Endothelial cell of umbilical vein (primary cell): ENCODE measurements at regions not wholly inside any gene's neighbourhood (a gene's known extent, or its start where the extent isn't known, plus 50 kb on each side); places are given as distances from the start of the nearest gene placed in this dataset.
"Not testable (repeated sequence)": the region's sequence is repeated elsewhere in the genome, so short reads cannot be mapped to it uniquely, and the experiment has no call there.

Experiments used
- CTCF ChIP-seq, 2 donors: IDR thresholded peaks; 1 replicate in 1 of 2; 2 replicates in 1 of 2; pipeline ENCODE4 v1.5.1; 2011; ENCODE audit warnings: low read length in 2 of 2, mild to moderate bottlenecking in 2 of 2, moderate library complexity in 2 of 2, control low read depth in 1 of 2, inconsistent platforms in 1 of 2, low read depth in 1 of 2; ENCODE audit not compliant: insufficient read depth in 1 of 2; ENCODE audit errors: extremely low read depth in 1 of 2
- EZH2 ChIP-seq: IDR thresholded peaks from 2 replicates; pipeline ENCODE4 v1.6.1; 2012; ENCODE audit warnings: borderline replicate concordance, low read depth, mild to moderate bottlenecking, moderate library complexity, low read length, inconsistent platforms; ENCODE audit not compliant: severe bottlenecking
- FOS ChIP-seq: IDR thresholded peaks from 2 replicates; pipeline ENCODE4 v1.6.1; 2011; ENCODE audit warnings: mild to moderate bottlenecking, low read length, moderate library complexity, borderline replicate concordance; ENCODE audit not compliant: insufficient read depth
- GATA2 ChIP-seq: IDR thresholded peaks from 2 replicates; pipeline ENCODE4 v1.7.0; 2011; ENCODE audit warnings: low read depth, mild to moderate bottlenecking, moderate library complexity, mixed read lengths, low read length; ENCODE audit not compliant: insufficient read length, insufficient read depth
- JUN ChIP-seq: IDR thresholded peaks from 2 replicates; pipeline ENCODE4 v1.6.1; 2011; ENCODE audit warnings: borderline replicate concordance, low read depth; ENCODE audit not compliant: insufficient read length, insufficient read depth
- MAX ChIP-seq: IDR thresholded peaks from 2 replicates; pipeline ENCODE4 v1.6.1; 2011; ENCODE audit not compliant: insufficient read depth, insufficient read length
- MYC ChIP-seq: IDR thresholded peaks from one replicate; pipeline ENCODE4 v1.6.1; 2011; ENCODE audit warnings: mild to moderate bottlenecking, low read depth, low read length
- POLR2A ChIP-seq: IDR thresholded peaks from 2 replicates; pipeline ENCODE4 v1.6.1; 2012; ENCODE audit warnings: low read depth, mild to moderate bottlenecking, control low read depth, low read length
- POLR2AphosphoS5 ChIP-seq: IDR thresholded peaks from 2 replicates; pipeline ENCODE4 v1.6.1; 2012; ENCODE audit warnings: low read depth, mild to moderate bottlenecking, control low read depth, low read length, moderate library complexity; ENCODE audit not compliant: insufficient read depth

GRCh38 chr7:29662899-29663298, 99.3 kb downstream of the PRR15 start:
- TF ChIP-seq JUN; CTCF (IDR thresholded peaks at IDR 0.05; ENCODE audit: extremely low read depth in 1 of 2, insufficient read depth in 1 of 2, low read depth in 1 of 2, low read length in 2 of 2); POLR2A; MAX; EZH2; POLR2AphosphoS5; MYC; GATA2; FOS: not testable (repeated sequence)
